Upper lobe of left lung (tissue), 6 donors: ENCODE measurements at regions not wholly inside any gene's neighbourhood (a gene's known extent, or its start where the extent isn't known, plus 50 kb on each side); places are given as distances from the start of the nearest gene placed in this dataset.

Source experiments
- ATAC-seq, 2 donors: fragments of 200-7000 bp; cut with Tn5 transposase; one replicate each; pipeline ENCODE4 v1.9.1; 2022; ENCODE audit warnings: mild to moderate bottlenecking in 2 of 2, moderate library complexity in 2 of 2; ENCODE audit not compliant: low FRiP score in 2 of 2
- DNase-seq, 2 donors: peaks; one replicate each; pipeline ENCODE4 v3.0.0-alpha.2; 2019 to 2020
- H3K27ac ChIP-seq, 4 donors: fragments of 200-600 bp; sonication (generic); one replicate each; pipeline ENCODE4 v1.5.1; 2016 to 2019
- H3K27me3 ChIP-seq, 4 donors: fragments of 200-600 bp; sonication (generic); one replicate each; pipeline ENCODE4 v1.5.1; 2017 to 2019
- H3K36me3 ChIP-seq, 4 donors: fragments of 200-600 bp; sonication (generic); one replicate each; pipeline ENCODE4 v1.5.1; 2016 to 2019
- H3K4me1 ChIP-seq, 4 donors: fragments of 200-600 bp; sonication (generic); one replicate each; pipeline ENCODE4 v1.5.1; 2018 to 2019
- H3K4me3 ChIP-seq, 4 donors: fragments of 200-600 bp; sonication (generic); one replicate each; pipeline ENCODE4 v1.5.1; 2017 to 2019; ENCODE audit warnings: mild to moderate bottlenecking in 2 of 4, moderate library complexity in 1 of 4
- H3K9me3 ChIP-seq, 4 donors: fragments of 200-600 bp; sonication (generic); one replicate each; pipeline ENCODE4 v1.5.1; 2018 to 2019
- CTCF ChIP-seq, 6 experiments: fragments of 450-650 bp in 4 of 6; fragments of 200-600 bp in 2 of 6; sonication (generic) in 2 of 6; IDR thresholded peaks; one replicate each; pipeline ENCODE4 v1.5.1; 2016 to 2019; ENCODE audit warnings: antibody characterized with exemption in 6 of 6
- EP300 ChIP-seq, 4 donors: sonication (generic); formaldehyde crosslinking; IDR thresholded peaks; one replicate each; pipeline ENCODE4 v1.5.1; 2017; ENCODE audit warnings: antibody characterized with exemption in 4 of 4, control low read depth in 2 of 4
- POLR2A ChIP-seq, 4 donors: fragments of 450-650 bp; IDR thresholded peaks; one replicate each; pipeline ENCODE4 v1.5.1; 2016 to 2017; ENCODE audit warnings: antibody characterized with exemption in 4 of 4, mild to moderate bottlenecking in 2 of 4
- POLR2AphosphoS5 ChIP-seq, 2 donors: sonication (generic); formaldehyde crosslinking; IDR thresholded peaks; one replicate each; pipeline ENCODE4 v1.5.1; 2017; ENCODE audit warnings: antibody characterized with exemption in 2 of 2
- WGBS, 2 donors: methylation state at CpG; one replicate each; pipeline ENCODE4 v1.1.5; 2017 to 2018; 5-methylcytosine and 5-hydroxymethylcytosine counted together
- donor health status: DM: no; HTN: no; CAD: no; lungs with moderate emphysema.
- donor health status: DM: no; HTN: yes; CAD: no; lungs with severe emphysema.

- Histone ChIP-seq H3K27ac (no peak overlapping the region), H3K4me3 (no peak overlapping the region), H3K4me1 (no peaks in the 10 kb centered on the region), H3K36me3 (no peaks in the 10 kb centered on the region), H3K9me3 (no peaks in the 10 kb centered on the region), H3K27me3 (no peaks in the 10 kb centered on the region)
- 74 to 80% methylated on average over 4 to 5 of the region's 5 CpGs for WGBS, 2 donors
- no peak for ATAC-seq
- DNase-seq: no peak
- TF ChIP-seq POLR2A (IDR thresholded peaks at IDR 0.05) (no peak), EP300 (IDR thresholded peaks at IDR 0.05) (no peak), POLR2AphosphoS5 (IDR thresholded peaks at IDR 0.05) (no peak), CTCF (IDR thresholded peaks at IDR 0.05) (no peak)
Observed at GRCh38 chr11:13110929-13111812, 102.1 kb downstream of the RASSF10 start.

- H3K4me1 ChIP-seq: no peaks in the 10 kb centered on the region
- ATAC-seq: no peak
- H3K4me3 ChIP-seq: no peak overlapping the region
- TF ChIP-seq POLR2A (IDR thresholded peaks at IDR 0.05) (no peak), POLR2AphosphoS5 (IDR thresholded peaks at IDR 0.05) (no peak), EP300 (IDR thresholded peaks at IDR 0.05) (no peak), CTCF (IDR thresholded peaks at IDR 0.05) (no peak)
- 95 to 96% methylated on average over 6 of the region's 6 CpGs for WGBS, 2 donors
- H3K36me3 ChIP-seq: no peaks in the 10 kb centered on the region
- no peak for DNase-seq
- no peaks in the 10 kb centered on the region for H3K27me3 ChIP-seq
- no peaks in the 10 kb centered on the region for H3K9me3 ChIP-seq
- H3K27ac ChIP-seq: no peak overlapping the region
Observed at GRCh38 chr11:13111813-13112130, 102.7 kb downstream of the RASSF10 start.

GRCh38 chr11:13114566-13115379, 105.7 kb downstream of the RASSF10 start:
- H3K4me3 ChIP-seq: no peak overlapping the region
- H3K36me3 ChIP-seq: no peaks in the 10 kb centered on the region
- no peaks in the 10 kb centered on the region for H3K4me1 ChIP-seq
- ATAC-seq (no peak), DNase-seq (peak in 1 of 2 donors; percentile 40)
- H3K27ac ChIP-seq: no peak overlapping the region
- TF ChIP-seq POLR2A (IDR thresholded peaks at IDR 0.05) (no peak), POLR2AphosphoS5 (IDR thresholded peaks at IDR 0.05) (no peak), EP300 (IDR thresholded peaks at IDR 0.05) (no peak), CTCF (IDR thresholded peaks at IDR 0.05) (no peak)
- 69 to 82% methylated on average over 6 of the region's 6 CpGs for WGBS, 2 donors
- no peaks in the 10 kb centered on the region for H3K27me3 ChIP-seq
- H3K9me3 ChIP-seq: no peaks in the 10 kb centered on the region

- TF ChIP-seq POLR2A (IDR thresholded peaks at IDR 0.05) (no peak), CTCF (IDR thresholded peaks at IDR 0.05) (no peak)
- H3K27ac ChIP-seq: no peak overlapping the region
- no peak overlapping the region for H3K4me3 ChIP-seq
- H3K27me3 ChIP-seq: no peaks in the 10 kb centered on the region
- DNase-seq (no peak), ATAC-seq (no peak)
- H3K36me3 ChIP-seq: no peaks in the 10 kb centered on the region
- H3K9me3 ChIP-seq: no peaks in the 10 kb centered on the region
- 0% methylated on average over 1 of the region's 1 CpG for WGBS, 2 donors
- no peaks in the 10 kb centered on the region for H3K4me1 ChIP-seq
Observed at GRCh38 chr11:13115380-13115675, 106.2 kb downstream of the RASSF10 start.
